H9 (cell line): ENCODE measurements at regions not wholly inside any gene's neighbourhood (a gene's known extent, or its start where the extent isn't known, plus 50 kb on each side); places are given as distances from the start of the nearest gene placed in this dataset.

Experiments used
- DNase-seq: peaks from one replicate; pipeline ENCODE4 v3.0.0-alpha.2; 2017
- H2AFZ ChIP-seq: one replicate; pipeline ENCODE4 v1.6.1; 2013; ENCODE audit warnings: mild to moderate bottlenecking, low read length, control low read depth, moderate library complexity
- H2AK5ac ChIP-seq: 2 replicates; pipeline ENCODE4 v1.6.1; 2013; ENCODE audit warnings: low read length, control low read depth, mixed read lengths; ENCODE audit not compliant: insufficient read length
- H2BK120ac ChIP-seq: one replicate; pipeline ENCODE4 v1.6.1; 2013; ENCODE audit warnings: low read depth, mild to moderate bottlenecking, low read length, control low read depth, inconsistent platforms; ENCODE audit not compliant: poor library complexity, severe bottlenecking
- H2BK12ac ChIP-seq: 2 replicates; pipeline ENCODE4 v1.6.1; 2013; ENCODE audit warnings: low read length, control low read depth, mixed read lengths, low read depth; ENCODE audit not compliant: insufficient read length
- H2BK15ac ChIP-seq: 2 replicates; pipeline ENCODE4 v1.6.1; 2013; ENCODE audit warnings: low read depth, low read length, control low read depth
- H2BK20ac ChIP-seq: one replicate; pipeline ENCODE4 v1.6.1; 2013; ENCODE audit warnings: low read depth, mild to moderate bottlenecking, low read length, control low read depth, inconsistent platforms; ENCODE audit not compliant: poor library complexity, severe bottlenecking
- H2BK5ac ChIP-seq: 2 replicates; pipeline ENCODE4 v1.6.1; 2013; ENCODE audit warnings: low read length, control low read depth, mixed read lengths; ENCODE audit not compliant: insufficient read length
- H3K14ac ChIP-seq: 2 replicates; pipeline ENCODE4 v1.6.1; 2013; ENCODE audit warnings: low read length, control low read depth; ENCODE audit not compliant: insufficient read depth
- H3K18ac ChIP-seq: 2 replicates; pipeline ENCODE4 v1.6.1; 2013; ENCODE audit warnings: low read depth, mild to moderate bottlenecking, mixed read lengths, low read length, control low read depth; ENCODE audit not compliant: insufficient read length
- H3K23ac ChIP-seq: 2 replicates; pipeline ENCODE4 v1.6.1; 2013; ENCODE audit warnings: low read length, control low read depth, mixed read lengths, low read depth; ENCODE audit not compliant: insufficient read length
- H3K23me2 ChIP-seq: 2 replicates; pipeline ENCODE4 v1.6.1; 2013; ENCODE audit warnings: low read depth, mild to moderate bottlenecking, mixed read lengths, low read length, control low read depth; ENCODE audit not compliant: insufficient read length, poor library complexity, severe bottlenecking
- H3K27ac ChIP-seq: 2 replicates; pipeline ENCODE4 v1.5.1; 2013; ENCODE audit warnings: low read length, control low read depth, mixed read lengths, low read depth; ENCODE audit not compliant: insufficient read length
- H3K27me3 ChIP-seq: 2 replicates; pipeline ENCODE4 v1.6.1; 2013; ENCODE audit warnings: low read length, control low read depth, inconsistent platforms; ENCODE audit not compliant: insufficient read depth
- H3K4ac ChIP-seq: 2 replicates; pipeline ENCODE4 v1.6.1; 2013; ENCODE audit warnings: low read depth, mild to moderate bottlenecking, control low read depth, inconsistent platforms, low read length, moderate library complexity
- H3K4me1 ChIP-seq: 2 replicates; pipeline ENCODE4 v1.6.1; 2013; ENCODE audit warnings: low read length, control low read depth, inconsistent platforms; ENCODE audit not compliant: insufficient read depth
- H3K4me2 ChIP-seq: 2 replicates; pipeline ENCODE4 v1.6.1; 2013; ENCODE audit warnings: low read length, control low read depth, mixed read lengths; ENCODE audit not compliant: insufficient read length, insufficient read depth
- H3K56ac ChIP-seq: 2 replicates; pipeline ENCODE4 v1.6.1; 2013; ENCODE audit warnings: low read depth, mild to moderate bottlenecking, mixed read lengths, low read length, control low read depth; ENCODE audit not compliant: insufficient read length
- H3K79me1 ChIP-seq: 2 replicates; pipeline ENCODE4 v1.6.1; 2013; ENCODE audit warnings: low read depth, mild to moderate bottlenecking, moderate library complexity, low read length, control low read depth, inconsistent platforms; ENCODE audit not compliant: insufficient read depth, poor library complexity, severe bottlenecking
- H3K79me2 ChIP-seq: 2 replicates; pipeline ENCODE4 v1.6.1; 2013; ENCODE audit warnings: low read length, control low read depth, inconsistent platforms; ENCODE audit not compliant: insufficient read depth
- H3K9ac ChIP-seq: 2 replicates; pipeline ENCODE4 v1.6.1; 2013; ENCODE audit warnings: low read length, control low read depth, mixed read lengths; ENCODE audit not compliant: insufficient read length; ENCODE audit errors: extremely low read depth
- H3K9me3 ChIP-seq: one replicate; pipeline ENCODE4 v1.6.1; 2013; ENCODE audit warnings: low read depth, low read length, inconsistent platforms; ENCODE audit not compliant: control insufficient read depth
- H3T11ph ChIP-seq: one replicate; pipeline ENCODE4 v1.6.1; 2013; ENCODE audit warnings: mild to moderate bottlenecking, low read length, control low read depth, inconsistent platforms
- H4K20me1 ChIP-seq: one replicate; pipeline ENCODE4 v1.6.1; 2013; ENCODE audit not compliant: control insufficient read depth, insufficient read length, insufficient read depth
- H4K5ac ChIP-seq: 2 replicates; pipeline ENCODE4 v1.6.1; 2013; ENCODE audit warnings: low read depth, mild to moderate bottlenecking, mixed read lengths, low read length, control low read depth; ENCODE audit not compliant: insufficient read length
- H4K8ac ChIP-seq: replicated peaks from 2 replicates; pipeline ENCODE4 v1.6.1; 2013; ENCODE audit warnings: low read length, control low read depth, mixed read lengths, low read depth; ENCODE audit not compliant: insufficient read length
- H4K91ac ChIP-seq: 2 replicates; pipeline ENCODE4 v1.6.1; 2013; ENCODE audit warnings: low read depth, mild to moderate bottlenecking, moderate library complexity, mixed read lengths, low read length, control low read depth; ENCODE audit not compliant: insufficient read length
- H3K27ac Mint-ChIP-seq, 3 experiments: 2 replicates in 2 of 3; 3 replicates in 1 of 3; pipeline ENCODE4 v1.8.0; 2020 to 2021; ENCODE audit warnings: mixed read lengths in 3 of 3, mild to moderate bottlenecking in 1 of 3, moderate library complexity in 1 of 3
- H3K27me3 Mint-ChIP-seq: 2 replicates; pipeline ENCODE4 v1.8.0; 2021; ENCODE audit warnings: low read depth, mild to moderate bottlenecking, moderate library complexity, mixed read lengths
- H3K36me3 Mint-ChIP-seq, 3 experiments: 2 replicates in 2 of 3; 3 replicates in 1 of 3; pipeline ENCODE4 v1.8.0; 2020 to 2021; ENCODE audit warnings: low read depth in 3 of 3, mixed read lengths in 3 of 3; ENCODE audit not compliant: insufficient read depth in 1 of 3
- H3K4me1 Mint-ChIP-seq, 2 experiments: 2 replicates each; pipeline ENCODE4 v1.8.0; 2020; ENCODE audit warnings: mixed read lengths in 2 of 2
- H3K4me3 Mint-ChIP-seq, 2 experiments: 2 replicates in 1 of 2; 3 replicates in 1 of 2; pipeline ENCODE4 v1.8.0; 2020 to 2021; ENCODE audit warnings: mild to moderate bottlenecking in 2 of 2, mixed read lengths in 2 of 2, moderate library complexity in 1 of 2
- H3K9me3 Mint-ChIP-seq, 2 experiments: 2 replicates in 1 of 2; 3 replicates in 1 of 2; pipeline ENCODE4 v1.8.0; 2020; ENCODE audit warnings: mild to moderate bottlenecking in 2 of 2, mixed read lengths in 2 of 2, moderate library complexity in 1 of 2
- CTCF ChIP-seq: fragments of 200-600 bp; sonication (generic); conservative IDR thresholded peaks from 3 replicates; pipeline ENCODE4 v1.8.0; 2021; ENCODE audit warnings: antibody characterized with exemption, mild to moderate bottlenecking
- WGBS: extraction: QIAGEN DNeasy Blood & Tissue Kit; methylation state at CpG from one replicate; pipeline ENCODE4 v1.1.7; 2013; ENCODE audit warnings: missing lambda C conversion rate, low lambda C conversion rate, mixed read lengths; ENCODE audit not compliant: insufficient read length; ENCODE audit errors: extremely low coverage; 5-methylcytosine and 5-hydroxymethylcytosine counted together

GRCh38 chr20:9903048-9903655 lies 64.3 kb upstream of the PAK5 start:
- Histone ChIP-seq H3K9me3 (no peaks in the 10 kb centered on the region), H2BK120ac (no peak overlapping the region), H4K5ac (no peak overlapping the region), H3K18ac (no peak overlapping the region), H3K27me3 (no peaks in the 10 kb centered on the region), H3K79me1 (no peaks in the 10 kb centered on the region), H2BK20ac (no peak overlapping the region), H3K79me2 (no peaks in the 10 kb centered on the region), H3K9ac (no peak overlapping the region), H2BK12ac (no peak overlapping the region), H3K23me2 (no peaks in the 10 kb centered on the region), H3K14ac (no peak overlapping the region), H3T11ph (no peak overlapping the region), H4K8ac (no peak overlapping the region), H4K91ac (no peak overlapping the region), H3K56ac (no peak overlapping the region), H3K4me2 (no peak overlapping the region), H3K4ac (no peak overlapping the region), H2BK5ac (no peak overlapping the region), H2AFZ (no peak overlapping the region), H3K4me1 (no peaks in the 10 kb centered on the region), H2AK5ac (no peak overlapping the region), H3K23ac (no peak overlapping the region), H4K20me1 (no peaks in the 10 kb centered on the region), H3K27ac (no peak overlapping the region), H2BK15ac (no peak overlapping the region)
- Mint-ChIP-seq H3K27ac (no peak overlapping the region), H3K4me1 (no peaks in the 10 kb centered on the region), H3K36me3 (no peaks in the 10 kb centered on the region), H3K4me3 (no peak overlapping the region), H3K9me3 (no peaks in the 10 kb centered on the region), H3K27me3 (peaks cover 7% of the 10 kb centered on the region)
- no CpG with 5 or more reads among the region's 1 CpG for WGBS
- DNase-seq, result peak; percentile 55
- TF ChIP-seq CTCF, result peak; percentile 84
